ENCODE measurements at regions not wholly inside any gene's neighbourhood (a gene's known extent, or its start where the extent isn't known, plus 50 kb on each side); places are given as distances from the start of the nearest gene placed in this dataset.

GRCh38 chr13:80755910-80756309 lies 415.0 kb upstream of the SPRY2 start:
- no peak for DNase-seq (ENCODE audit: low read depth in 2 of 2)

DNA sequence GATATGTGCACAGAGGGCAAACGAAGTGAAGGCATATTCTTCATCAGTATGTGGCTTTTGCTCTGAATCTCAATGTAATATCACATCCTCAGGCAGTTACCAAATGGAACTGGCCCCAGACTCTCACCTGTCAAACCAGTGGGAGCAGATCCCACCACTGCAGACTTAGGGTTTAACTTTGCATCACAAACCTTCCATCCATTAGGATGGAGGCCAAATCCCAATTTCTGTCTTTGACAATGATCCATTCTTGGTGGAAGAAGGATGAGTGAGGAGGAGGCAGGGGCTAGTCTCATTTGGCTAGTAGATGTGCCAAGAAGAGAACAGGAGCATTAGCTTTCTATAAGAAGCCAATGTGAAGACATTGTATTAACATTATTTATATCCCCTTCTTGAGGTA lies 413.5 kb upstream of the SPRY2 start:
- DNase-seq (ENCODE audit: low read depth in 2 of 2): no peak

DNA sequence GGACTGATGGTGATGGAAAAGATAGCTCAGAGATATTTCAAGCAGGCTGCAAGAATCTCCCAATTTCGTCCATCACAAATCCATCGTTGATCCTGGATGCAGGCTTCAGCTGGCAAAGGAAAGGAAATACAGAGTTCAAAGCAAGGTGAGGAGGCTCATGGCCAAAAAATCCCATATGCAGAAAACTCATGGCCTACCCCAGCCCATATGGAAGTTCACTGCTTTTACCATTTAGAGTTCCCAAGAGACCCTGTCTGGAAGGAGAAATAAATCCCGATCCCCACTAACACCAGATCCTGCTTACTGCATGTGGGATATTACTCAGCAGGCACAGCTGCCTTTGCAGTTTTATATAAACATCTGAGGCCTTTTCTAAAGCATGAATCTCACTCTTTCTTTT lies 412.9 kb upstream of the SPRY2 start:
- DNase-seq (ENCODE audit: low read depth in 2 of 2): no peak

DNA sequence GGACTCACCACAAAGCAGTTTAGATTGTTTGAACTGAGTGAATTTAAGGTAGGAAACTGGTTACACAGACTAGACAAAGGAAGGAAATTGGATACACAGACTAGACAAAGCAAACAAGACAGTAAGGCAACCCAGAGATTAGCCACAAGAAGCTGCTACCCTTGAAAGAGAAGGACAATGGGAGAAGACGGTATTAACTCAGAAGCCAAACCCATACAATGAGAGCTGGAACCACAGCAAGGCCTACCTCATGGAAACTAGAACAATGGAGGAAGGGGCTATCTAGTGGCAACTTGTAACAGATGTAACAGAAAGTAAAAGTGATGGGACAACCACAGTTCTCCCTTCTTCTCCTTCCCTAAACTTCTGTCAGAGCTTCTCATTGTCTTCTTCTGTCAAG lies 410.9 kb upstream of the SPRY2 start:
- DNase-seq (ENCODE audit: low read depth in 2 of 2): peak in 1 of 2 donors; percentile 12

DNA sequence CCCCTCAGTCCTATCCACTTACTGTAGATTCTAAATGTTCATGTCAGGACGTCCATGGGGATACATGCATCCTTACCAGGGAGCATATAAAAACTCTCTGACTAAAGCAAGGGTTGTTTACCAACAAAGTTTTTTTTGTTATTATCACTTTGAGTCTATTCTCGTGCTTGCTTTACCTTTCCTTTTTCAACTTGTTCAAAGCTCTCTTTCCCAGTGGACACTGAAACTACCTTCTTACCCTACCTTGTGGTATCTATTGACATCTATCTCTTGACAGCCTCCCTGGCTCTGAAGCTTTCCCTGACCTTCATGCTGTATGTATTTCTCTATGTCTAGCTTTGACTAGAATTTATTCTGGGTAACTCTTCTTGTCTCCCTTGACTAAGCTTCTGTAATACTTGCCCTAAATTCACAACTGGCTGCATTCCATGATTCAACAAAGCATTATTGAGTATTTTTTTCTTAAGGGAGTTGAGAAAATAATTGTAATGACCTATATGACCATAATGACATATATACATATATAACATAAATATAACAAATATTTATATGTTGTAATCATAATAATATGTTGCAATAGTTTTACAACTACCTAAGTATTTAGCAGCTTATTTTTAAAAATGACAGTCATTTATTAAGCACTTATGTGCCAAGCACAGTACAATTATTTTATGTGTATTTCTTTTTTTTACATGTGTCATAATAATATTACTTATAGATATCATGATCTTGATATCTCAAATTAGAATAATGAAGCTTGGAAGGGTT lies 403.4 kb upstream of the SPRY2 start:
- no peak for DNase-seq (ENCODE audit: low read depth in 2 of 2)

- peak in 1 of 2 donors; percentile 63 for DNase-seq (ENCODE audit: low read depth in 2 of 2)
Measured at GRCh38 chr13:80742033-80742432, 401.1 kb upstream of the SPRY2 start.

DNA sequence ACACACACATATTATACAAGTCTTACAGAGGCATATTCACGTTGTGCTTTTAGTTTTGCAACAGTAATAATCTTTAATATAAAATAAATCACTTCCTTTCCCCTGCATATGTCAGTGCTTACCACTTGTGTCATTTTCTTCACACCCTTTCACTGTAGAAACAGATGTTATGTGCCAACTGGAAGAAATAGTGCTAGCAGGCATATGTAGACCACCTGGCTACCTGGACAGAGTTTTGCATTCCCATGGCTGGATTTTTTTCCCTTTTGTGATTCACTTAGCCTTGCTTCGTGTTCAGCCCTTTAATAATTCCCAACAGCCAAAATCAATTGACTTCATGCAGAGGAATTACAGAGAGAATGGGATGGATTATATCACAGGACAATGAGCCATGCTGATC lies 399.1 kb upstream of the SPRY2 start:
- DNase-seq (ENCODE audit: low read depth in 2 of 2): no peak

GRCh38 chr13:80737513-80737912 lies 396.6 kb upstream of the SPRY2 start:
- DNase-seq (ENCODE audit: low read depth in 2 of 2): no peak

DNA sequence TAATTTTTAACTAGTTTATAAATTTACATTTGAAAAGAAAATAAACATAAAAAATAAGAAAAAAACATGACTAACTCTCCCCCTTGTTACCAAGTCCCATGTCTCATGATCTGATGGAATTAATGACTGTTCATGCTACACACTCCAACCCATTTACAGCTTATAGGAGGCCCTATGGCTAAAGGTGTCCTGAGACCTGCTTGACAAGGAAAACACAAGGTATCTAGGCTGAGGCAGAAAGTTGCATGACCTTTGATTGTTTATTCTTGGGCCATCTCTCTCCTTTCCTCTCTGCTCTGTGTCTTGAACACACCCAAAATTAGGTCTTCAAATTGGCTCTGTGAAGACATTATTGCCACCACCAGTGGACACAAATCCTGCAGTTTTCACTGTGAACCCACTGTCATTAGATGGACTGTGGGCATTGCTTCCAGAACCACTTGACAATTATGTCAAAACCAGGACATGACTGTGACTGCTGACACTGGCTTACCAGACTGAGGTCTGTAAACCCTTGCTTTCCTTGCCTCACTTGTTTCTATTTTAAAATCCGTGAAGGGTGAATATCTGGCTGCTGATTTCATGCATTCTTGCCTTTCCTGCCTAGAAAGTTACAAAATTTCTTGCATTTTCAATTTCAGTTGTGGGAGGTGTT lies 386.5 kb upstream of the SPRY2 start:
- no peak for DNase-seq (ENCODE audit: low read depth in 2 of 2)

DNA sequence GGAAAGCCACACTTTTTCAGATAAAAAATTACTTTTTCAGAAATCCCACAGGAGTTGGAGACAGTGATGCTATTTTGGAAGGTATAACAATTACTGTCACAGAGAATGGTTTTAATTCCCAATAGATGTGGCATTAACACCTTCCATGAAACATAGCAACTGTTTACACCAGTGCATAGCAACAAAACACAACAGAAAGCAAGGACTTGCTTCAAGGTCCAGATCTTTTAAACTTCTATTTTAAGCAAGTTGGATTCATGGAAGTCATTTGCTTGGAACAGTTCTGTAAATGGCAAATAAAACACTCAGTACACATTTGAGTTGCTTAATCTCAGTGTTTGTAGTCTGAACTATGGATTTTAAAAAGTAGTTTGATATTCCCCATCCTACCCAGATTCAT lies 385.9 kb upstream of the SPRY2 start:
- DNase-seq (ENCODE audit: low read depth in 2 of 2): no peak

GRCh38 chr13:80721689-80722088 lies 380.8 kb upstream of the SPRY2 start:
- no peak for DNase-seq (ENCODE audit: low read depth in 2 of 2)

DNA sequence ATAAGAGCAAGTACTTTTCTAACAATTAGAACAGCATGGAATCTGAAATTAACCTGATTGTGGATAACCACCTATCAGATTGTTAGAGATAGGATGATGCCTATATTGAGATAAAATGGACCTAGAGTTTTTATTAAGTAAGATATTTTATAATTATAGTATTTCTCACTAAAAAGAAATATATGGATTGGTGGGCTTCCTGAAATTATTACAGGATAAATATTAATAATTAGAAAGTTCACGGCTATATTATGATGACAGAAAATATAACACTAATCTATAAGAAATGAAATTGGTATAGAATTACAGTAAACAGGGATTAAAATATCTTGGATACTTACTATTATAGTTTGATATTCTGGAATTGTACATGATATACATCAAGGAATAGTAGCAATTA lies 378.0 kb upstream of the SPRY2 start:
- DNase-seq (ENCODE audit: low read depth in 2 of 2): no peak

DNA sequence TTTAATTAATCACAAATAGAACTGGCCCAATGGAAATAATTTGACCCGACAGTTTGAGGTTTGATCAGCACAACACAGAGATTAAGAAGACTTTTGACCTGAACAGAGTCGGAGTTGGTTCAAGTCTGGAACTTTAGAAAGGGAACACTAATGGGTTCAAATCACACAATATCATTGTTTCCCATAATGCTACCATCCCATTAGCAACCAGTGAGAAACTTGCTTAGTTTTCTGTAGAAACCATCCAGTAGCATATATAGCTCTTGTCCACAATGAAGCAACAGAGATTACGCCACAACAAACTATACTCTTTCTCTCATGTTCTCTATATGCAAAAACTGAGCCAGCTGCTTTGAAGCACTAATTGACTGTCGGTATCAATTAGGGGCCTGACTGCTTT lies 376.9 kb upstream of the SPRY2 start:
- no peak for DNase-seq (ENCODE audit: low read depth in 2 of 2)

- DNase-seq (ENCODE audit: low read depth in 2 of 2): peak in 1 of 2 donors; percentile 7
Measured at GRCh38 chr13:80716610-80717081, 375.7 kb upstream of the SPRY2 start.

GRCh38 chr13:80712026-80712425 lies 371.1 kb upstream of the SPRY2 start:
- no peak for DNase-seq (ENCODE audit: low read depth in 2 of 2)

- DNase-seq (ENCODE audit: low read depth in 2 of 2): no peak
Measured at GRCh38 chr13:80708791-80709190, 367.9 kb upstream of the SPRY2 start.

- DNase-seq (ENCODE audit: low read depth in 2 of 2): no peak
Measured at GRCh38 chr13:80707000-80707983, 366.4 kb upstream of the SPRY2 start.

DNA sequence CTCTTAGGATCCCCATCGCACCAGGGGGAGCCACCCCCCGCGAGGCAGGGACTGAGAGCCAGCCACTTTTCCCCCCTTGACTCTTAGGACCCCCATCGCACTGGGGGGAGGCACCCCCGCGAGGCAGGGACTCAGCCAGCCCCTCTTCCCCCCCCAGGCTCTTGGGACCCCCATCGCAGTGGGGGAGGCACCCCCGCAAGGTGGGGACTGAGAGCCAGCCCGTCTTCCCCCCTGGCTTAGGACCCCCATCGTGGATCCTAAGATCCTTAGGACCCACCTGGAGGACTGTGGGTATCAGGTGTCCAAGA lies 365.2 kb upstream of the SPRY2 start:
- no peak for DNase-seq (ENCODE audit: low read depth in 2 of 2)

DNA sequence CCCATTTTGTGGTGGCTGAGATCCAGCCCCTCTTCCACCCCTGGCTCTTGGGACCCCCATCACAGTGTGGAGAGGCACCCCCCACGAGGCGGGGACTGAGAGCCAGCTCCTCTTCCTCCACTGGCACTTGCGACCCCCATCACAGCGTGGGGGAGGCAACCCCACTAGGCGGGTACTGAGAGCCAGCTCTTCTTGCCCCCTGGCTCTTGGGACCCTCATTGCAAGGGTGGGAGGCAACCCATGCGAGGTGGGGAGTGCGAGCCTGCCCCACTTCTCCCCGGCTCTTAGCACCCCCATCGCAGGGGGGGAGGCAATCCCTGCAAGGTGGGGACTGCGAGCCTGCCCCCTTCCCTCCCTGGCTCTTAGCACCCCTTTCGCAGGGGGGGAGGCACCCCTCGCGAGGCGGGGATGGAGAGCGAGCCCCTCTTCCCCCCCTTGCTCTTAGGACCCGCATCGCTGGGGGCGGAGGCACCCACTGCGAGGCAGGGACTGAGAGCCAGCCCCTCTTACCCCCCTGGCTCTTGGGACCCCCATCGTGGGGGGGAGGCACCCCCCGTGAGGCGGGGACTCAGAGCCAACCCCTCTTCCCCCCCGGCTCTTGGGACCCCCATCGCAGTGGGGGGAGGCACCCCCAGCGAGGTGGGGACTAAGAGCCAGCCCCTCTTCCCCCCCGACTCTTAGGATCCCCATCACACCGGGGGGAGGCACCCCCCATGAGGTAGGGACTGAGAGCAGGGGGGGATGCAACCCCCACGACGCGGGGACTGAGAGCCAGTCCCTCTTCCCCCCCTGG lies 364.6 kb upstream of the SPRY2 start:
- DNase-seq (ENCODE audit: low read depth in 2 of 2): no peak

DNA sequence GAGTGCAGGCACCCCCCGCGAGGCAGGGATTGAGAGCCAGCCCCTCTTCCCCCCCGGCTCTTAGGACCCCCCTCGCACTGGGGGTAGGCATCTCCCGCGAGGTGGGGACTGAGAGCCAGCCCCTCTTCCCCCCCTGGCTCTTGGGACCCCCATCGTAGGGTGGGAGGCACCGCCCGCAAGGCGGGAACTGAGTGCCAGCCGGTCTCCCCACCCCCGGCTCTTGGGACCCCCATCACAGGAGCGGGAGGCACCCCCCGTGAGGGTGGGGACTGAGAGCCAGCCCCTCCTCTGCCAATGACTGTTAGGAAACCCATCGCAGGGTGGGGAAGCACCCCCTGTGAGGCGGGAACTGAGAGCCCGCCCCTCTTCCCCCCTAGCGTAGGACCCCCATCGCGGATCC lies 363.4 kb upstream of the SPRY2 start:
- DNase-seq (ENCODE audit: low read depth in 2 of 2): no peak

GRCh38 chr13:80695841-80696240 lies 354.9 kb upstream of the SPRY2 start:
- DNase-seq (ENCODE audit: low read depth in 2 of 2): no peak
